Loucy (cell line): ENCODE measurements at regions not wholly inside any gene's neighbourhood (a gene's known extent, or its start where the extent isn't known, plus 50 kb on each side); places are given as distances from the start of the nearest gene placed in this dataset.

Experiments used
- EZH2phosphoT487 ChIP-seq: fragments of 200-600 bp; IDR thresholded peaks from 2 replicates; pipeline ENCODE4 v1.6.1; 2018; ENCODE audit warnings: antibody characterized with exemption, mild to moderate bottlenecking, moderate library complexity, borderline replicate concordance
- TF ChIP-seq, protein P1 (sequence below): fragments of 200-600 bp; sonication (generic); conservative IDR thresholded peaks from 2 replicates; pipeline ENCODE4 v1.5.1; 2014; ENCODE audit warnings: mild to moderate bottlenecking, antibody characterized with exemption, low read length

DNA sequence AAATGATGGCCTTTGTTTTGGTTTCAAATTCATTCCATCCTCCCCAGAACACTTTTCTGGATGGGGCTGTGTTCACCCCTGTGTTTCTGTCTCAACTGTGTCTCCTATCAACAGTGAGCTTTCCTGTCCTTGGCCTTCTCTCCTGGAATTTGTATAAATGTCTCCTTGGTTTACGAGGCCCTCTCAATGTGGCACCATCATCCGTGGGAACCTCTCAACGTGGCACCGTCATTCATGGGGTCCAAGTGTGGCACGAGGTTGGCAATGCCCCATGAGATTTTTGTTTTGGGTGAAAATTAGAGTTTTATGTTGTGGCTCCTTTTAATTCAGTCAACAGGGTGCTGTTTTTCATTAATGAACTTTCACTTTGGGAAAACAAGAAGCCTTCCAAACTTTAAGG is 280.7 kb upstream of the SALL3 start:
- TF ChIP-seq, protein P1, sequence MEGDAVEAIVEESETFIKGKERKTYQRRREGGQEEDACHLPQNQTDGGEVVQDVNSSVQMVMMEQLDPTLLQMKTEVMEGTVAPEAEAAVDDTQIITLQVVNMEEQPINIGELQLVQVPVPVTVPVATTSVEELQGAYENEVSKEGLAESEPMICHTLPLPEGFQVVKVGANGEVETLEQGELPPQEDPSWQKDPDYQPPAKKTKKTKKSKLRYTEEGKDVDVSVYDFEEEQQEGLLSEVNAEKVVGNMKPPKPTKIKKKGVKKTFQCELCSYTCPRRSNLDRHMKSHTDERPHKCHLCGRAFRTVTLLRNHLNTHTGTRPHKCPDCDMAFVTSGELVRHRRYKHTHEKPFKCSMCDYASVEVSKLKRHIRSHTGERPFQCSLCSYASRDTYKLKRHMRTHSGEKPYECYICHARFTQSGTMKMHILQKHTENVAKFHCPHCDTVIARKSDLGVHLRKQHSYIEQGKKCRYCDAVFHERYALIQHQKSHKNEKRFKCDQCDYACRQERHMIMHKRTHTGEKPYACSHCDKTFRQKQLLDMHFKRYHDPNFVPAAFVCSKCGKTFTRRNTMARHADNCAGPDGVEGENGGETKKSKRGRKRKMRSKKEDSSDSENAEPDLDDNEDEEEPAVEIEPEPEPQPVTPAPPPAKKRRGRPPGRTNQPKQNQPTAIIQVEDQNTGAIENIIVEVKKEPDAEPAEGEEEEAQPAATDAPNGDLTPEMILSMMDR = no peak
- TF ChIP-seq EZH2phosphoT487 = no peak
